GM08714 (cell line): ENCODE measurements at regions not wholly inside any gene's neighbourhood (a gene's known extent, or its start where the extent isn't known, plus 50 kb on each side); places are given as distances from the start of the nearest gene placed in this dataset.

Experiments
- H3K4me3 ChIP-seq: fragments of 200-500 bp; sonication (Bioruptor generic); 2 replicates; pipeline ENCODE4 v1.5.1; 2014; ENCODE audit warnings: mild to moderate bottlenecking, low read length, inconsistent platforms
- ZNF274 ChIP-seq: IDR thresholded peaks from 2 replicates; pipeline ENCODE4 v1.6.1; 2012; ENCODE audit warnings: mild to moderate bottlenecking, low read depth, low read length

GRCh38 chr2:196361606-196362326 lies 190.4 kb upstream of the STK17B start:
- TF ChIP-seq ZNF274, result no peak
- H3K4me3 ChIP-seq, result no peak overlapping the region

GRCh38 chr2:196362973-196363549 lies 191.7 kb upstream of the STK17B start:
- no peak for TF ChIP-seq ZNF274
- no peak overlapping the region for H3K4me3 ChIP-seq

- no peak overlapping the region for H3K4me3 ChIP-seq
- TF ChIP-seq ZNF274, result no peak
Measured at GRCh38 chr2:196365145-196365544, 193.8 kb upstream of the STK17B start.

GRCh38 chr2:196365923-196366322 lies 194.5 kb upstream of the STK17B start:
- H3K4me3 ChIP-seq, result no peak overlapping the region

GRCh38 chr2:196367633-196368032 lies 196.3 kb upstream of the STK17B start:
- no peak overlapping the region for H3K4me3 ChIP-seq
- no peak for TF ChIP-seq ZNF274

More at GRCh38 chr2:196365923-196366322, 194.5 kb upstream of the STK17B start:
- TF ChIP-seq ZNF274, result no peak

GRCh38 chr2:196368546-196369225 lies 197.3 kb upstream of the STK17B start:
- TF ChIP-seq ZNF274, result no peak
- no peak overlapping the region for H3K4me3 ChIP-seq

- no peak for TF ChIP-seq ZNF274
- no peak overlapping the region for H3K4me3 ChIP-seq
Measured at GRCh38 chr2:196369967-196370366, 198.6 kb upstream of the STK17B start.

GRCh38 chr2:196370381-196370780 lies 199.0 kb upstream of the STK17B start:
- no peak overlapping the region for H3K4me3 ChIP-seq
- TF ChIP-seq ZNF274, result no peak

- TF ChIP-seq ZNF274, result no peak
Measured at GRCh38 chr2:196372276-196372809, 201.0 kb upstream of the STK17B start.

GRCh38 chr2:196372811-196373664 lies 201.7 kb upstream of the STK17B start:
- H3K4me3 ChIP-seq, result no peak overlapping the region
- no peak for TF ChIP-seq ZNF274

More at GRCh38 chr2:196372276-196372809, 201.0 kb upstream of the STK17B start:
- no peak overlapping the region for H3K4me3 ChIP-seq

GRCh38 chr2:196376984-196377877 lies 205.9 kb upstream of the STK17B start:
- H3K4me3 ChIP-seq, result no peak overlapping the region
- TF ChIP-seq ZNF274, result no peak

GRCh38 chr2:196379600-196379999 lies 208.2 kb upstream of the STK17B start:
- H3K4me3 ChIP-seq, result no peak overlapping the region
- no peak for TF ChIP-seq ZNF274

- no peak overlapping the region for H3K4me3 ChIP-seq
- TF ChIP-seq ZNF274, result no peak
Measured at GRCh38 chr2:196380098-196380497, 208.7 kb upstream of the STK17B start.

- TF ChIP-seq ZNF274, result no peak
- no peak overlapping the region for H3K4me3 ChIP-seq
Measured at GRCh38 chr2:196380575-196380974, 209.2 kb upstream of the STK17B start.
